HG03097 (cell line): ENCODE measurements at regions not wholly inside any gene's neighbourhood (a gene's known extent, or its start where the extent isn't known, plus 50 kb on each side); places are given as distances from the start of the nearest gene placed in this dataset.

Source experiments
- ATAC-seq: cut with Tn5 transposase; IDR thresholded peaks from one replicate; pipeline ENCODE4 v1.9.1; 2021; ENCODE audit not compliant: unreplicated experiment, low FRiP score

- peak; percentile 59 for ATAC-seq
These were observed 57.6 kb upstream of the SLC6A11 start for GRCh38 chr3:10758304-10759037.

- no peak for ATAC-seq
These were observed 56.5 kb upstream of the SLC6A11 start for GRCh38 chr3:10759495-10759894.

- ATAC-seq, result no peak
These were observed 55.8 kb upstream of the SLC6A11 start for GRCh38 chr3:10760199-10760598.

- ATAC-seq, result no peak
These were observed 54.4 kb upstream of the SLC6A11 start for GRCh38 chr3:10761583-10761982.

GRCh38 chr3:10762116-10762515, 53.9 kb upstream of the SLC6A11 start:
- ATAC-seq, result no peak

GRCh38 chr3:10762611-10763247, 53.3 kb upstream of the SLC6A11 start:
- no peak for ATAC-seq

- ATAC-seq, result no peak
These were observed 52.8 kb upstream of the SLC6A11 start for GRCh38 chr3:10763248-10763620.

GRCh38 chr3:10763817-10764258, 52.2 kb upstream of the SLC6A11 start:
- no peak for ATAC-seq

GRCh38 chr3:10764259-10765051, 51.6 kb upstream of the SLC6A11 start:
- ATAC-seq, result no peak

- ATAC-seq, result no peak
These were observed 49.9 kb upstream of the SLC6A11 start for GRCh38 chr3:10766049-10766705.
